ENCODE measurements at regions not wholly inside any gene's neighbourhood (a gene's known extent, or its start where the extent isn't known, plus 50 kb on each side); places are given as distances from the start of the nearest gene placed in this dataset.
A peak's percentile ranks its signal among the peaks of the same experiment; 100 is the strongest.

GRCh38 chr10:62870866-62871265 lies 54.7 kb upstream of the EGR2 start (continued):
- TF ChIP-seq USF1 (IDR thresholded peaks at IDR 0.05; ENCODE audit: borderline replicate concordance, extremely low read length, insufficient read depth, low read depth, low read length) (no peak), SKIL (IDR thresholded peaks at IDR 0.05; ENCODE audit: low read depth, poor library complexity, severe bottlenecking) (peak; percentile 45), RCOR1 (conservative IDR thresholded peaks at IDR 0.05; ENCODE audit: low read depth, low read length) (no peak), NFIC (IDR thresholded peaks at IDR 0.05; ENCODE audit: low read depth, low read length) (peak; percentile 95), PRDM15 (CRISPR knock-in tag; IDR thresholded peaks at IDR 0.05) (no peak), EED (IDR thresholded peaks at IDR 0.05; ENCODE audit: low read depth) (peak; percentile 65; the same call in 1 of the 2 replicates), CEBPB (IDR thresholded peaks at IDR 0.05; ENCODE audit: borderline replicate concordance in 1 of 2, low read depth in 2 of 2, low read length in 2 of 2) (no peak), BMI1 (IDR thresholded peaks at IDR 0.05; ENCODE audit: borderline replicate concordance) (no peak), EP300 (IDR thresholded peaks at IDR 0.05; ENCODE audit: borderline replicate concordance in 1 of 2, control insufficient read depth in 1 of 2, low read depth in 2 of 2, low read length in 2 of 2) (peak; percentile 93 to 96; a peak in 3 of 4 replicates), CHD4 (IDR thresholded peaks at IDR 0.05) (no peak), ZNF217 (IDR thresholded peaks at IDR 0.05) (no peak), MEF2A (IDR thresholded peaks at IDR 0.05; ENCODE audit: insufficient read depth, low read depth, low read length) (peak; percentile 83), ZBED1 (IDR thresholded peaks at IDR 0.05; ENCODE audit: borderline replicate concordance) (no peak), PAX8 (IDR thresholded peaks at IDR 0.05) (no peak), EZH2 (IDR thresholded peaks at IDR 0.05; ENCODE audit: borderline replicate concordance, control insufficient read depth, low read depth, low read length) (no peak), NR2C2 (IDR thresholded peaks at IDR 0.05; ENCODE audit: borderline replicate concordance, control insufficient read depth, insufficient read length, low read depth) (no peak), CREM (IDR thresholded peaks at IDR 0.05; ENCODE audit: low read depth) (peak; percentile 92), MXI1 (IDR thresholded peaks at IDR 0.05; ENCODE audit: low read depth, low read length) (peak; percentile 28; the same call in 1 of the 2 replicates), GABPA (IDR thresholded peaks at IDR 0.05; ENCODE audit: low read depth) (no peak), HDAC6 (IDR thresholded peaks at IDR 0.05; ENCODE audit: unreplicated experiment) (no peak)
- TF ChIP-seq, protein P1, sequence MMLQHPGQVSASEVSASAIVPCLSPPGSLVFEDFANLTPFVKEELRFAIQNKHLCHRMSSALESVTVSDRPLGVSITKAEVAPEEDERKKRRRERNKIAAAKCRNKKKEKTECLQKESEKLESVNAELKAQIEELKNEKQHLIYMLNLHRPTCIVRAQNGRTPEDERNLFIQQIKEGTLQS (IDR thresholded peaks at IDR 0.05; ENCODE audit: borderline replicate concordance, extremely low read depth, low read depth, low read length), result no peak
- TF ChIP-seq, protein P2, sequence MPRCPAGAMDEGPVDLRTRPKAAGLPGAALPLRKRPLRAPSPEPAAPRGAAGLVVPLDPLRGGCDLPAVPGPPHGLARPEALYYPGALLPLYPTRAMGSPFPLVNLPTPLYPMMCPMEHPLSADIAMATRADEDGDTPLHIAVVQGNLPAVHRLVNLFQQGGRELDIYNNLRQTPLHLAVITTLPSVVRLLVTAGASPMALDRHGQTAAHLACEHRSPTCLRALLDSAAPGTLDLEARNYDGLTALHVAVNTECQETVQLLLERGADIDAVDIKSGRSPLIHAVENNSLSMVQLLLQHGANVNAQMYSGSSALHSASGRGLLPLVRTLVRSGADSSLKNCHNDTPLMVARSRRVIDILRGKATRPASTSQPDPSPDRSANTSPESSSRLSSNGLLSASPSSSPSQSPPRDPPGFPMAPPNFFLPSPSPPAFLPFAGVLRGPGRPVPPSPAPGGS (IDR thresholded peaks at IDR 0.05; ENCODE audit: borderline replicate concordance, insufficient read depth, low read depth, low read length, poor library complexity, severe bottlenecking), result peak; percentile 79
